HG03521 (cell line): ENCODE measurements at regions not wholly inside any gene's neighbourhood (a gene's known extent, or its start where the extent isn't known, plus 50 kb on each side); places are given as distances from the start of the nearest gene placed in this dataset.

ENCODE experiments used
- ATAC-seq: cut with Tn5 transposase; IDR thresholded peaks from one replicate; pipeline ENCODE4 v1.9.1; 2021; ENCODE audit warnings: mild to moderate bottlenecking, moderate library complexity; ENCODE audit not compliant: unreplicated experiment

GRCh38 chr10:43809211-43809930 lies 160.7 kb upstream of the ZNF32 start:
- no peak for ATAC-seq

- ATAC-seq = no peak
Observed at GRCh38 chr10:43808136-43808535, 159.5 kb upstream of the ZNF32 start.

GRCh38 chr10:43806831-43807640 lies 158.4 kb upstream of the ZNF32 start:
- ATAC-seq = no peak

GRCh38 chr10:43803791-43804190 lies 155.1 kb upstream of the ZNF32 start:
- no peak for ATAC-seq

GRCh38 chr10:43802988-43803696 lies 154.5 kb upstream of the ZNF32 start:
- ATAC-seq = no peak

GRCh38 chr10:43801626-43802025 lies 152.9 kb upstream of the ZNF32 start:
- no peak for ATAC-seq

- ATAC-seq = no peak
Observed at GRCh38 chr10:43801140-43801539, 152.5 kb upstream of the ZNF32 start.

- no peak for ATAC-seq
Observed at GRCh38 chr10:43796781-43797180, 148.1 kb upstream of the ZNF32 start.

GRCh38 chr10:43795639-43796038 lies 147.0 kb upstream of the ZNF32 start:
- ATAC-seq = no peak

GRCh38 chr10:43795093-43795492 lies 146.4 kb upstream of the ZNF32 start:
- ATAC-seq = no peak

GRCh38 chr10:43794181-43794815 lies 145.6 kb upstream of the ZNF32 start:
- ATAC-seq = no peak

GRCh38 chr10:43793704-43794103 lies 145.0 kb upstream of the ZNF32 start:
- ATAC-seq = no peak

GRCh38 chr10:43790147-43790546 lies 141.5 kb upstream of the ZNF32 start:
- ATAC-seq = no peak

GRCh38 chr10:43785252-43785651 lies 136.6 kb upstream of the ZNF32 start:
- no peak for ATAC-seq

GRCh38 chr10:43782814-43783213 lies 134.1 kb upstream of the ZNF32 start:
- no peak for ATAC-seq

GRCh38 chr10:43781480-43782361 lies 133.0 kb upstream of the ZNF32 start:
- no peak for ATAC-seq

GRCh38 chr10:43778571-43778970 lies 129.9 kb upstream of the ZNF32 start:
- ATAC-seq = no peak

- no peak for ATAC-seq
Observed at GRCh38 chr10:43775384-43775783, 126.7 kb upstream of the ZNF32 start.

- ATAC-seq = no peak
Observed at GRCh38 chr10:43774234-43774769, 125.6 kb upstream of the ZNF32 start.

GRCh38 chr10:43773736-43774135 lies 125.1 kb upstream of the ZNF32 start:
- no peak for ATAC-seq
